Panc1 (cell line): ENCODE measurements at regions not wholly inside any gene's neighbourhood (a gene's known extent, or its start where the extent isn't known, plus 50 kb on each side); places are given as distances from the start of the nearest gene placed in this dataset.

Experiments used
- ATAC-seq: fragments of 200-7000 bp; cut with Tn5 transposase; 2 replicates; pipeline ENCODE4 v1.9.1; 2020; ENCODE audit warnings: mild to moderate bottlenecking, moderate library complexity
- BruUV-seq: library from RNA; stranded (reverse); fragments of 400-500 nt; replicated peaks from 2 replicates; lab custom pipeline; 2021; lab: Mats Ljungman, UMichigan
- CTCF ChIA-PET: fragments of 300-600 bp; sonication (Branson Sonifier 250); formaldehyde crosslinking; loops from one replicate; lab custom pipeline; 2022; ENCODE audit warnings: antibody characterized with exemption; lab: Charles Lee
- POLR2A ChIA-PET: fragments of 300-600 bp; sonication (Branson Sonifier 250); formaldehyde crosslinking; loops from one replicate; lab custom pipeline; 2022; ENCODE audit warnings: antibody characterized with exemption; lab: Charles Lee
- DNase-seq: peaks from one replicate; pipeline ENCODE4 v3.0.0-alpha.2; 2010; ENCODE audit warnings: low read depth, low spot score
- H3K27ac ChIP-seq: 2 replicates; pipeline ENCODE4 v1.5.1; 2011; ENCODE audit warnings: mild to moderate bottlenecking, low read length, inconsistent platforms
- H3K27me3 ChIP-seq: fragments of 200-500 bp; sonication (Bioruptor generic); 2 replicates; pipeline ENCODE4 v1.6.0; 2014; ENCODE audit warnings: low read length, inconsistent platforms; ENCODE audit not compliant: control insufficient read depth, insufficient read depth
- H3K36me3 ChIP-seq: fragments of 200-500 bp; sonication (Bioruptor generic); 2 replicates; pipeline ENCODE4 v1.5.1; 2014; ENCODE audit warnings: inconsistent platforms, mild to moderate bottlenecking, low read length, moderate library complexity; ENCODE audit not compliant: control insufficient read depth, insufficient read depth
- H3K4me1 ChIP-seq: 2 replicates; pipeline ENCODE4 v1.5.1; 2011; ENCODE audit warnings: inconsistent platforms, mild to moderate bottlenecking, low read length, moderate library complexity; ENCODE audit not compliant: control insufficient read depth, insufficient read depth
- H3K4me3 ChIP-seq, 2 experiments: 2 replicates each; pipeline ENCODE4 v1.5.1; 2011 to 2012; ENCODE audit warnings: low read depth in 2 of 2, low read length in 2 of 2, mild to moderate bottlenecking in 2 of 2, inconsistent platforms in 1 of 2, moderate library complexity in 1 of 2
- H3K9me3 ChIP-seq: fragments of 200-500 bp; sonication (Bioruptor generic); 2 replicates; pipeline ENCODE4 v1.5.1; 2014; ENCODE audit warnings: low read depth, mild to moderate bottlenecking, inconsistent platforms, low read length, moderate library complexity; ENCODE audit not compliant: control insufficient read depth, insufficient read depth
- POLR2AphosphoS5 ChIP-seq: IDR thresholded peaks from 2 replicates; pipeline ENCODE4 v1.6.1; 2012; ENCODE audit warnings: mild to moderate bottlenecking, low read depth, low read length, moderate library complexity
- REST ChIP-seq, 2 experiments: IDR thresholded peaks; 2 replicates each; pipeline ENCODE4 v1.6.1; 2011 to 2012; ENCODE audit warnings: low read depth in 2 of 2, control low read depth in 1 of 2, low read length in 1 of 2, mild to moderate bottlenecking in 1 of 2, moderate library complexity in 1 of 2; ENCODE audit not compliant: insufficient read depth in 1 of 2
- SIN3A ChIP-seq: IDR thresholded peaks from 2 replicates; pipeline ENCODE4 v1.6.1; 2012; ENCODE audit warnings: low read depth, mild to moderate bottlenecking, low read length, moderate library complexity, borderline replicate concordance; ENCODE audit not compliant: insufficient read depth
- TCF7L2 ChIP-seq: IDR thresholded peaks from 2 replicates; pipeline ENCODE4 v1.6.1; 2011; ENCODE audit warnings: mild to moderate bottlenecking, low read depth, low read length, inconsistent platforms
- in situ Hi-C: cut with HindIII; loops from 2 replicates; pipeline ENCODE4 v1.10.0; 2016; ENCODE audit warnings: low sequenced_read_pairs, low pct_unique_long_range_greater_than_20kb
- intact Hi-C: fragments of 100-400 bp; cut with micrococcal nuclease; formaldehyde crosslinking; loops from one replicate; pipeline ENCODE4 v1.10.0; 2022; ENCODE audit not compliant: unreplicated experiment
- TF ChIP-seq, protein P1 (sequence below): fragments of 450-650 bp; IDR thresholded peaks from 2 replicates; pipeline ENCODE4 v1.5.1; 2017; ENCODE audit warnings: mild to moderate bottlenecking

DNA sequence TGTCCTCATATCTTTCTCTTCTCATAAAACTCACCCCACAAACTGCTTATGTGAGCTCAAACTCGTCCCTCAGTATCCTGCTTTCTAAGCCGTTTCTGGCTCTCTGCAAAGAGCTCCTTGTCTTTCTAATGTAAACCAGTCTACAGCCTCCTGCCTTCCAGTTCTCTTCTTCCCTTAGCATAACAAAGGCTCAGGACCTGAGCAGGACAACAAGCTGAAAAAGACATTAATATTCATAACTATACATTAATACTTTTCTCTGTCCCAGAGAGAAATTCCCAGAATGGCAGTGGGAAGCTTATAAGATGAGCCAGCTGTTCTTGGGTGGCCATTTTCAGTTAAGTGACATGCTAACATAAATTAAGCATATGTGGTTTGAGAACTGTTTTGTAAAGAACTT is 207.0 kb upstream of the TCF21 start:
- no peak overlapping the region for H3K27ac ChIP-seq
- H3K4me3 ChIP-seq, result no peak overlapping the region
- no peaks in the 10 kb centered on the region for H3K4me1 ChIP-seq
- no peak for DNase-seq
- H3K36me3 ChIP-seq, result no peaks in the 10 kb centered on the region
- ChIA-PET CTCF (interaction anchor here (0.6 kb wide), 1 partner anchor 235 kb away, joined by 3 read pairs; no protein-coding TSS in a partner anchor), POLR2A (no interaction called here)
- ATAC-seq, result no peak
- in situ Hi-C loops (no loop called here), intact Hi-C loops (no loop called here)
- BruUV-seq, result no TSS peak
- H3K9me3 ChIP-seq, result no peaks in the 10 kb centered on the region
- TF ChIP-seq SIN3A (no peak), TCF7L2 (no peak), POLR2AphosphoS5 (no peak)
- TF ChIP-seq, protein P1, sequence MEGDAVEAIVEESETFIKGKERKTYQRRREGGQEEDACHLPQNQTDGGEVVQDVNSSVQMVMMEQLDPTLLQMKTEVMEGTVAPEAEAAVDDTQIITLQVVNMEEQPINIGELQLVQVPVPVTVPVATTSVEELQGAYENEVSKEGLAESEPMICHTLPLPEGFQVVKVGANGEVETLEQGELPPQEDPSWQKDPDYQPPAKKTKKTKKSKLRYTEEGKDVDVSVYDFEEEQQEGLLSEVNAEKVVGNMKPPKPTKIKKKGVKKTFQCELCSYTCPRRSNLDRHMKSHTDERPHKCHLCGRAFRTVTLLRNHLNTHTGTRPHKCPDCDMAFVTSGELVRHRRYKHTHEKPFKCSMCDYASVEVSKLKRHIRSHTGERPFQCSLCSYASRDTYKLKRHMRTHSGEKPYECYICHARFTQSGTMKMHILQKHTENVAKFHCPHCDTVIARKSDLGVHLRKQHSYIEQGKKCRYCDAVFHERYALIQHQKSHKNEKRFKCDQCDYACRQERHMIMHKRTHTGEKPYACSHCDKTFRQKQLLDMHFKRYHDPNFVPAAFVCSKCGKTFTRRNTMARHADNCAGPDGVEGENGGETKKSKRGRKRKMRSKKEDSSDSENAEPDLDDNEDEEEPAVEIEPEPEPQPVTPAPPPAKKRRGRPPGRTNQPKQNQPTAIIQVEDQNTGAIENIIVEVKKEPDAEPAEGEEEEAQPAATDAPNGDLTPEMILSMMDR, result no peak
- H3K27me3 ChIP-seq, result no peaks in the 10 kb centered on the region

DNA sequence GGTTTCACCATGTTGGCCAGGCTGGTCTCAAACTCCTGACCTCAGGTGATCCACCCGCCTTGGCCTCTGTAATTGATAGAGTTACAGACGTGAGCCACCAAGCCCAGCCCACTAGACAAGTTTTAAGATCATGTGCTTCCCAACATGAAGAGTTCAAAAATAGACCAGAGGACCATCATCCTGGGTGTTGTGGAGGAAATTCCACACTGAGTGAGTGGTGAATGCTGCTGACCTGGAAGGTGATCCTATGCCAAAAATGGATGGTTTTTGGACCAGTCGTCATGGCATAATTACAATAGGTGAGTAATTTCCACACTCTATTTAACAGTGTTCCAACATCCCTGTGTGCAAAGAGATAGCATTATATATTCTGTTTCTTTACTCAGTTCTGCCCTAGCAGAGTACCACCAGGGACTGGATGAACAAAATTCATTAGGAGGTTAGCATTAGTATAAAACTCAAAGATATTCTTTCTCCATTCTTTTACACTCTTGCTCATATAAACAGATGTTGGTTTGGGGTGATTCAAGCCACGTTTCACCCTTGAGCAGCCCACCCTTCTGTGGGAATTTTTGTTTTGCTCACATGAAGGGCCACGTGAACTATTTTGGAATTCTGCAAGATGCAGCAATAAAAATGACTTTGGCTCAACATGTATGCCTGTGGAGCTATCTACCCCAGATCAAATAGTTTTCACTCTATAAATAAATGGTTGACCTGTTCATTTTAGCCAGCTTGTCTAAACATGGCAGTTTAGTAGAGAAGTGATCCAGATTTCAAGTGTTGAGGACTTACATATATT is 206.2 kb upstream of the TCF21 start:
- Histone ChIP-seq H3K27me3 (no peaks in the 10 kb centered on the region), H3K9me3 (no peaks in the 10 kb centered on the region), H3K4me3 (no peak overlapping the region), H3K36me3 (no peaks in the 10 kb centered on the region), H3K27ac (no peak overlapping the region), H3K4me1 (no peaks in the 10 kb centered on the region)
- ATAC-seq (no peak), DNase-seq (no peak)
- no TSS peak for BruUV-seq
- intact Hi-C loops (no loop called here), in situ Hi-C loops (no loop called here)
- ChIA-PET POLR2A (no interaction called here), CTCF (interaction anchor here (0.6 kb wide), 1 partner anchor 234 kb away, joined by 3 read pairs; no protein-coding TSS in a partner anchor)
- TF ChIP-seq SIN3A, result no peak
- no peak for TF ChIP-seq POLR2AphosphoS5
- no peak for TF ChIP-seq REST (IDR thresholded peaks at IDR 0.05; ENCODE audit: insufficient read depth in 1 of 2, low read depth in 2 of 2, low read length in 1 of 2)
- TF ChIP-seq TCF7L2, result no peak

GRCh38 chr6:133683308-133683580 is 205.7 kb upstream of the TCF21 start:
- TF ChIP-seq, protein P1, result no peak
- no peak for TF ChIP-seq TCF7L2
- TF ChIP-seq POLR2AphosphoS5, result no peak
- no peak for TF ChIP-seq REST (IDR thresholded peaks at IDR 0.05; ENCODE audit: insufficient read depth in 1 of 2, low read depth in 2 of 2, low read length in 1 of 2)
- TF ChIP-seq SIN3A, result no peak
- in situ Hi-C loops, result no loop called here
- no TSS peak for BruUV-seq
- no peak overlapping the region for H3K27ac ChIP-seq
- no peaks in the 10 kb centered on the region for H3K4me1 ChIP-seq
- H3K4me3 ChIP-seq, result no peak overlapping the region
- no peaks in the 10 kb centered on the region for H3K36me3 ChIP-seq
- DNase-seq (no peak), ATAC-seq (no peak)
- no peaks in the 10 kb centered on the region for H3K9me3 ChIP-seq
- POLR2A ChIA-PET, result no interaction called here
- CTCF ChIA-PET, result no interaction called here
- H3K27me3 ChIP-seq, result no peaks in the 10 kb centered on the region
- intact Hi-C loops, result no loop called here
